ENCODE measurements at regions not wholly inside any gene's neighbourhood (a gene's known extent, or its start where the extent isn't known, plus 50 kb on each side); places are given as distances from the start of the nearest gene placed in this dataset.

DNA sequence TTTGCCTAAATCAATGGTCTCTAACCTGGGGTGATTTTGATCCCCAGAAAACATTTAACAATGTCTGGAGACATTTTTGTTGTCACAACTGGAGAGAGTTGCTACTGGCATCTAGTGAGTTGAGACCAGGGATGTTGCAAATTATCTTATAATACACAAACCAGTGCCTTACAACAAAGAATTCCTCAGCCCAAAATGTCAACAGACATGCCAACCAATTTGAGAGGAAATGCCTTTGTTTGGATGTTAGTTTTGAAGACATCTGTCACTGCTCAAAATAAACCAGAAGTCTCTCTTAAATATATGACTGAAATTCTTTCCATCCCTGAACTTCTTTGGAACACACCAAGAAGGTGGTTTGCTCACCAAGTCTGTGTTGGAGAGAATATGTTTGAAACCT lies 336.9 kb upstream of the ATP2B1 start:
- Mint-ChIP-seq H3K27ac (no peak overlapping the region), H3K4me3 (no peak overlapping the region), H3K4me1 (ENCODE audit: low read depth) (peaks cover 9% of the 10 kb centered on the region), H3K27me3 (ENCODE audit: low read depth) (no peaks in the 10 kb centered on the region), H3K36me3 (ENCODE audit: low read depth) (no peaks in the 10 kb centered on the region), H3K9me3 (no peaks in the 10 kb centered on the region)
- CTCF ChIA-PET: no interaction called here
- intact Hi-C loops (cut with micrococcal nuclease): no loop called here
- no peak for DNase-seq

GRCh38 chr12:90044069-90044468 lies 335.4 kb upstream of the ATP2B1 start:
- Mint-ChIP-seq H3K27me3 (ENCODE audit: low read depth) (no peaks in the 10 kb centered on the region), H3K4me3 (no peak overlapping the region), H3K36me3 (ENCODE audit: low read depth) (no peaks in the 10 kb centered on the region), H3K4me1 (ENCODE audit: low read depth) (peaks cover 9% of the 10 kb centered on the region), H3K27ac (no peak overlapping the region), H3K9me3 (no peaks in the 10 kb centered on the region)
- CTCF ChIA-PET: interaction anchor here (0.6 kb wide), 1 partner anchor 336 kb away, joined by 6 read pairs; no protein-coding TSS in a partner anchor
- no peak for DNase-seq
- intact Hi-C loops (cut with micrococcal nuclease): loop anchor here (5.0 kb wide), 3 partner anchors 182 to 287 kb away; no protein-coding TSS in a partner anchor

DNA sequence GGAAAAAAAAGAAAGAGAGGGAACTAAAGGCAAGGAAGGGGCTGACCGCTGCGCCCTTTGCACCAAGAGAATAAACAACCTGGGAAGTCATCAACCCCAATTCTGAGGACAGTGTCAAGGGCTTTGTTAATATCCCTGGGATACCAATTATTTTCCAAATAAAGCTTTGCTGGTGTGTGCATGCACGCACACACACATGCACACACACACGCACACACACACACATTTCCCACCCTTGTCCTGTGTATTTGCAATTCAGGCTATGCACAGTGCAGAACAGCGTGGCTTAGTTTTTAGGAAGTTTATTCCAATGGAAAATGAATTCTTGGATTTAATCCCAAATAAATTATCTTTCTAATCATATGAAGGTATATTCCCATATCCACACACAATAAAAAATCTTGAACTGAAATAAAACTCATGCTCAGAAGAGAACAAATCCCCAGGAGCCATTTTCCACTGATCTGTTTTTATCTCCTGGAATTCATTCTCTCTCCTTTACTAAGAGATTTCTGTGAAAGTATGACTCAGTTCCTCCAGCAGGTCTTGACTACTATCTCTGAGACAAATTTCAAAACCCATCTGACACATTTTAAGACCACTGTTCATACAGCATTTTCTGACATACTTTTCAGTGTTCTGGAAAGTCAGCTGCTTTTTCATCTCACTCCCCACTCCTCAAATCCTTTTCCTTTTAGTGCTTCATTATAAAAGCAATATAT lies 334.4 kb upstream of the ATP2B1 start:
- intact Hi-C loops (cut with micrococcal nuclease): loop anchor here (1.0 to 5.0 kb wide), 4 partner anchors 93 to 286 kb away; no protein-coding TSS in a partner anchor
- Mint-ChIP-seq H3K27me3 (ENCODE audit: low read depth) (no peaks in the 10 kb centered on the region), H3K4me3 (no peak overlapping the region), H3K9me3 (no peaks in the 10 kb centered on the region), H3K4me1 (ENCODE audit: low read depth) (peaks cover 9% of the 10 kb centered on the region), H3K27ac (no peak overlapping the region), H3K36me3 (ENCODE audit: low read depth) (no peaks in the 10 kb centered on the region)
- CTCF ChIA-PET: no interaction called here
- no peak for DNase-seq

DNA sequence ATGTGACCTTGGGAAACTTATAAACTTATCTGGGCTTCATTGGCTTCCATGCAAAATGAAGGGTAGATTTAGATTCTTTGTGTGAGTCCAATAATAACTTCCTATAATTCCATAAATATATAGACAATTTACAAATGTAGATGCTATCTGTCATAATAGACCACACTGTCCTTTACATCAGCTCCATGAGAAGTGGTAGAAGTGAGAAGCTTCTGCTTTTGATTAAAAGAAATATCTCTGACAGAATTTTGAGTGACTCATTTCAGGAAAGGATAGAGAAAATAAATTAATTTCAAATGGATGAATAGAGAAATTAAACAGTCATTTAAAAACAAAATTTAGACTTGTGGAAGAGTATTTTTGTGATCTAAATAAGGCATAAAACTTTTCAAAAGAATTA lies 329.7 kb upstream of the ATP2B1 start:
- no peak overlapping the region for H3K27ac Mint-ChIP-seq
- H3K9me3 Mint-ChIP-seq: peaks cover 1% of the 10 kb centered on the region
- no peaks in the 10 kb centered on the region for H3K36me3 Mint-ChIP-seq (ENCODE audit: low read depth)
- no peak for DNase-seq
- intact Hi-C loops (cut with micrococcal nuclease): no loop called here
- H3K27me3 Mint-ChIP-seq (ENCODE audit: low read depth): no peaks in the 10 kb centered on the region
- peaks cover 19% of the 10 kb centered on the region for H3K4me1 Mint-ChIP-seq (ENCODE audit: low read depth)
- H3K4me3 Mint-ChIP-seq: no peak overlapping the region
- CTCF ChIA-PET: no interaction called here

DNA sequence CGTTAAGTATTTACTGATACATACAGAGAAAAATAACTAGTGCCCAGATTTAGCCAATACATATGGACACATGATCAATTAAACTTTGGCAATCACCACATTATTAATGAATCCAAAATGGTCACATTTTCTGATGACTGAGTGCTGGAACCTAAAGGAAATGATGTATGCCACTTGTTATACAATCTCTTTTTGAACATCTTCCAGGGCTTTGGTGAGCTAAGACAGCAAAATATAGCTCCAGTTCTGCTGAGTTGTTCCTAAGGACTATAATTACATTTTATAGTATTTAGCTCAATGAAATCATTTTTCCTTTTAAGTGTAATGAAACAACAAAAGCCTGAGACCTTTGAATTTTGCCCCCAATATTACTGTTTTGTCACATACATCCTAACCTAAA lies 329.1 kb upstream of the ATP2B1 start:
- DNase-seq: no peak
- H3K9me3 Mint-ChIP-seq: peaks cover 1% of the 10 kb centered on the region
- H3K36me3 Mint-ChIP-seq (ENCODE audit: low read depth): no peaks in the 10 kb centered on the region
- peaks cover 16% of the 10 kb centered on the region for H3K4me1 Mint-ChIP-seq (ENCODE audit: low read depth)
- CTCF ChIA-PET: no interaction called here
- intact Hi-C loops (cut with micrococcal nuclease): no loop called here
- no peak overlapping the region for H3K27ac Mint-ChIP-seq
- H3K4me3 Mint-ChIP-seq: no peak overlapping the region
- no peaks in the 10 kb centered on the region for H3K27me3 Mint-ChIP-seq (ENCODE audit: low read depth)

GRCh38 chr12:90036637-90037036 lies 328.0 kb upstream of the ATP2B1 start:
- peaks cover 10% of the 10 kb centered on the region for H3K4me1 Mint-ChIP-seq (ENCODE audit: low read depth)
- no peak for DNase-seq
- H3K9me3 Mint-ChIP-seq: peaks cover 1% of the 10 kb centered on the region
- no peak overlapping the region for H3K27ac Mint-ChIP-seq
- CTCF ChIA-PET: no interaction called here
- intact Hi-C loops (cut with micrococcal nuclease): no loop called here
- no peaks in the 10 kb centered on the region for H3K36me3 Mint-ChIP-seq (ENCODE audit: low read depth)
- no peaks in the 10 kb centered on the region for H3K27me3 Mint-ChIP-seq (ENCODE audit: low read depth)
- H3K4me3 Mint-ChIP-seq: no peak overlapping the region

DNA sequence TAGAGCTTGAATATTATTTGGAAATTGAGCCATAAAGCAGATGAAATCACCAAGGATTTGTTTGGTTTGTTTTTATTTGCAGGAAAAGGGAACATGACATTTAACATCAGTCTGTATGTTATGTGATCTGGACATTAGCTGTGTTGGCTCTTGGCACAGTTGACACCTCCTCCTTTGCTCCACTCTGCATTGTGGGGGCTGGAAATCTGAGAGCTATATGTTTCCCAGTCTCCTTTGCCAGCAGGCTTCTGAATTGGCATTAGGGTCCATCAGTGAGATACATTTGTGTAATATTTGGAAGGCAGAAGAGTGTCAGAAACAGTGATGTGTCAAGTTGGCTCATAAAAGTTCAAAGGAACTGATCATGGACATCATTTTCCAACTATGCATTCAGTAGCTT lies 322.1 kb upstream of the ATP2B1 start:
- Mint-ChIP-seq H3K27ac (no peak overlapping the region), H3K27me3 (ENCODE audit: low read depth) (no peaks in the 10 kb centered on the region), H3K4me1 (ENCODE audit: low read depth) (peaks cover 11% of the 10 kb centered on the region), H3K4me3 (no peak overlapping the region), H3K9me3 (peaks cover 1% of the 10 kb centered on the region), H3K36me3 (ENCODE audit: low read depth) (no peaks in the 10 kb centered on the region)
- intact Hi-C loops (cut with micrococcal nuclease): no loop called here
- no peak for DNase-seq
- CTCF ChIA-PET: interaction anchor here (0.8 kb wide), 1 partner anchor 9 kb away, joined by 4 read pairs; no protein-coding TSS in a partner anchor

DNA sequence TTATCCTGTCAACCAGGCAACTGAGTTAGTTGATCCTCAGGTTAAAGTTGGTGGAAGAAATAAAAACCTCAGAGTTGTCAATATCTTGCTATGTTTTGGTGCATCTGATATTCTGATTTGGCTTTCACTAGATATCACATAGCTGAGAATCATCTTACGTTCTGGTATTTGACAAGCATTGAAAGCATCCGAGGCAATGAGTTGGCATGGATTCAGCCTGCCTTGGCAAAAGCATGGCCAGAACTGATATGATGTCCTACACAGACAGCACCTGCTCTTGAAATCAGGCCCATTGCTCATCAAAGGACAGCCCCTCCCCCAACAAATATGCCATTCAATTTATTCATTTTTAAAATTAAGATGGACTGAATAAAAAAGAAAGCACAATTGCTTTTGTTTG lies 320.7 kb upstream of the ATP2B1 start:
- H3K9me3 Mint-ChIP-seq: no peaks in the 10 kb centered on the region

DNA sequence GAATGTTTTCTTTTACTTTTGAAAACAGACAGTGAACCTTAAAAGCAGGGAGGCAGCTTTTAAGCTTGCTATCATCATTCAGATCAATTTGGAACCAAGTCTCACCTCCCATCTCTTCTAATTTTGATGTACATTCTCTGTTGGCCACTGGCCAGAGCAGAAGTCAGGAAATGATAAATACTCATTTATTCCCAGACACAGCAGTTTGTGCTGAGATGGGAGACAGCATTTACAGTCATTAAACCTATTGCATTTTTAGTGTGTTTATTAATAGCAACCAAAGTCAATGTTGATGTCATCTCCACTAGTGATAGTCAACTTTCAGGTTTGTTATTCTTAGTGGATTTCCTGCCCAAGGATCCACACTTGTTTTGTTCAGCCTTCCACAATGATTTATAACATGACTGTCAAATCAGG lies 320.0 kb upstream of the ATP2B1 start:
- no peak overlapping the region for H3K27ac Mint-ChIP-seq

More for the DNA sequence above, 320.7 kb upstream of the ATP2B1 start:
- peaks cover 11% of the 10 kb centered on the region for H3K4me1 Mint-ChIP-seq (ENCODE audit: low read depth)
- intact Hi-C loops (cut with micrococcal nuclease): no loop called here
- no peaks in the 10 kb centered on the region for H3K27me3 Mint-ChIP-seq (ENCODE audit: low read depth)
- DNase-seq: no peak
- no peak overlapping the region for H3K27ac Mint-ChIP-seq
- H3K4me3 Mint-ChIP-seq: no peak overlapping the region
- CTCF ChIA-PET: interaction anchor here (0.9 kb wide), 1 partner anchor 486 kb away, joined by 3 read pairs; no protein-coding TSS in a partner anchor
- H3K36me3 Mint-ChIP-seq (ENCODE audit: low read depth): no peaks in the 10 kb centered on the region

DNA sequence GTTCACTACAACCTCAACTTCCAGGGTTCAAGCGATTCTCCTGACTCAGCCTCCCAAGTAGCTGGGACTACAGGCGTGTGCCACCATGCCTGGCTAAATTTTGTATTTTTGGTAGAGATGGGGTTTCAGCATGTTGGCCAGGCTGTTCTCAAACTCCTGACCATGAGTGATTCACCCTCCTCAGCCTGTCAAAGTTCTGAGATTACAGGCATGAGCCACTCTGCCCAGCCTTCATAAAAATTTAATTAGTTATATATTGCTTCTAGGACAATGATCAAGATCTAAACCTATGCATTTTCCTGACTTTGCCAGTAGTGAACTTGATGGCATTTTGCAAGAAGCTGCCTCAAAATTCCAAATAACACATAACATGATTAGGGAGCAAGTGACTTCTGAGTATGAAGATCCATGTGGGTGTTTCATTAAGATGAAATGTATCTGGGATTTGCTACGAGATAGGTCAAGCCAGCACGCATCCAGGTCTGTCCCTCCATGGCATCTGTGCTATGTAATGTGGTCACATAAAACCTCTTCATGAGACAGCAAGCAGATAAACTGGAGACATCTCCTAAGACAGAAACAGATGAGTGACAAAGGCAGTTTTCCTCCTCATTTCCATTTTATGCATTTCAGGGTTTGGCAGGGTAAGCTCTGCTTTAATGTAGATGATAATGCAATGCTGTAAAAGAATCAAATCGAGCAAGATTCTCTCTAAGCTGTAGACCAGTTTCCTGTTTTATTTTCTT lies 319.4 kb upstream of the ATP2B1 start:
- H3K36me3 Mint-ChIP-seq (ENCODE audit: low read depth): no peaks in the 10 kb centered on the region
- H3K4me3 Mint-ChIP-seq: no peak overlapping the region
- peaks cover 11% of the 10 kb centered on the region for H3K4me1 Mint-ChIP-seq (ENCODE audit: low read depth)
- H3K27ac Mint-ChIP-seq: no peak overlapping the region
- CTCF ChIA-PET: interaction anchor here (0.9 kb wide), 1 partner anchor 485 kb away, joined by 3 read pairs; no protein-coding TSS in a partner anchor
- no peaks in the 10 kb centered on the region for H3K9me3 Mint-ChIP-seq
- DNase-seq: no peak
- intact Hi-C loops (cut with micrococcal nuclease): no loop called here
- H3K27me3 Mint-ChIP-seq (ENCODE audit: low read depth): no peaks in the 10 kb centered on the region

More for the DNA sequence above, 320.0 kb upstream of the ATP2B1 start:
- intact Hi-C loops (cut with micrococcal nuclease): no loop called here
- no peak for DNase-seq
- no peaks in the 10 kb centered on the region for H3K27me3 Mint-ChIP-seq (ENCODE audit: low read depth)
- H3K9me3 Mint-ChIP-seq: no peaks in the 10 kb centered on the region
- CTCF ChIA-PET: interaction anchor here (0.9 kb wide), 1 partner anchor 485 kb away, joined by 3 read pairs; no protein-coding TSS in a partner anchor
- no peaks in the 10 kb centered on the region for H3K36me3 Mint-ChIP-seq (ENCODE audit: low read depth)
- peaks cover 11% of the 10 kb centered on the region for H3K4me1 Mint-ChIP-seq (ENCODE audit: low read depth)
- no peak overlapping the region for H3K4me3 Mint-ChIP-seq

DNA sequence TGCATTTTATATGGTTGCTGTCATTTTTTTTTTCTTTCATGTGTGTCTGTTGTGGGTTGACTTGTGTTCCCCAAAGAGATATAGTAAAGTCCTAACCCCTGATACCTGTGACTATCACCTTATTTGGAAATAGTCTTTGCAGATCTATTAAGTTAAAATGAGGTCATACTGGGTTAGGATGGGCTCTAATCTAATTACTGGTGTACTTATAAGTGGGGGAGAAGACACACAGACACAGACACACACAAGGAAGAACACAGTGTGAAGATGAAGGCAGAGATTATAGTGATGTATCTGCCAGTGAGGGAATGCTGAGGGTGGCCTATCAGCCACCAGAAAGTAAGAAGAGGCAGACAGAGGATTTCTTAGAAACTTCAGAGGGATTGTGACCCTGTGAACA lies 318.4 kb upstream of the ATP2B1 start:
- no peak for DNase-seq
- H3K27ac Mint-ChIP-seq: no peak overlapping the region
- H3K4me1 Mint-ChIP-seq (ENCODE audit: low read depth): peaks cover 11% of the 10 kb centered on the region
- no peak overlapping the region for H3K4me3 Mint-ChIP-seq
- no peaks in the 10 kb centered on the region for H3K9me3 Mint-ChIP-seq
- H3K36me3 Mint-ChIP-seq (ENCODE audit: low read depth): no peaks in the 10 kb centered on the region
- intact Hi-C loops (cut with micrococcal nuclease): no loop called here
- no peaks in the 10 kb centered on the region for H3K27me3 Mint-ChIP-seq (ENCODE audit: low read depth)
- CTCF ChIA-PET: no interaction called here

- Mint-ChIP-seq H3K4me3 (no peak overlapping the region), H3K9me3 (no peaks in the 10 kb centered on the region), H3K4me1 (ENCODE audit: low read depth) (peaks cover 11% of the 10 kb centered on the region), H3K27me3 (ENCODE audit: low read depth) (no peaks in the 10 kb centered on the region), H3K27ac (no peak overlapping the region), H3K36me3 (ENCODE audit: low read depth) (no peaks in the 10 kb centered on the region)
- intact Hi-C loops (cut with micrococcal nuclease): no loop called here
- CTCF ChIA-PET: no interaction called here
- DNase-seq: no peak
These were observed 317.9 kb upstream of the ATP2B1 start for GRCh38 chr12:90026516-90026915.
